ENCODE measurements at regions not wholly inside any gene's neighbourhood (a gene's known extent, or its start where the extent isn't known, plus 50 kb on each side); places are given as distances from the start of the nearest gene placed in this dataset.

GRCh38 chr9:89935115-89935514, 330.3 kb downstream of the GADD45G start:
- 95% methylated on average over 6 of the region's 6 CpGs; no CpG with 5 or more reads in 1 of the 2 experiments for WGBS, 2 experiments (ENCODE audit: extremely low coverage in 1 of 2, insufficient coverage in 1 of 2, insufficient read length in 1 of 2, insufficient replicate concordance in 2 of 2, low coverage in 1 of 2, low lambda C conversion rate in 2 of 2, missing lambda C conversion rate in 1 of 2)
- Histone ChIP-seq H3K27me3 (replicated peaks in 1 of 4; ENCODE audit: control insufficient read depth in 3 of 4, extremely low read depth in 1 of 4, insufficient read depth in 3 of 4, low read length in 3 of 4) (no peaks in the 10 kb centered on the region; a peak in 1 of 7 replicates), H3K23me2 (ENCODE audit: low read depth, low read length) (no peaks in the 10 kb centered on the region), H3K4me1 (replicated peaks in 1 of 4; ENCODE audit: control insufficient read depth in 3 of 4, insufficient read depth in 4 of 4, low read length in 3 of 4) (no peaks in the 10 kb centered on the region), H3K36me3 (ENCODE audit: control insufficient read depth in 2 of 4, insufficient read depth in 4 of 4, low read length in 3 of 4) (no peaks in the 10 kb centered on the region), H4K91ac (replicated peaks; ENCODE audit: insufficient read length, low read length) (peak overlapping the region; percentile 34), H3K18ac (ENCODE audit: extremely low read depth, low read length) (no peak overlapping the region), H4K8ac (ENCODE audit: extremely low read depth, insufficient read depth, low read length) (no peak overlapping the region), H3K9me3 (ENCODE audit: insufficient read depth in 2 of 2, low read depth in 1 of 2, low read length in 1 of 2) (no peaks in the 10 kb centered on the region), H2AK5ac (ENCODE audit: low read depth, low read length) (no peak overlapping the region), H4K5ac (ENCODE audit: insufficient read length, low read depth, low read length) (no peak overlapping the region), H3K9ac (replicated peaks in 1 of 4; ENCODE audit: extremely low read depth in 1 of 4, low read depth in 3 of 4, low read length in 3 of 4) (no peak overlapping the region), H2BK20ac (ENCODE audit: low read length) (no peak overlapping the region), H2AFZ (ENCODE audit: low read length) (no peak overlapping the region), H2BK120ac (replicated peaks; ENCODE audit: low read depth, low read length) (no peak overlapping the region), H3K4me2 (ENCODE audit: insufficient read depth in 1 of 2, low read depth in 2 of 2, low read length in 2 of 2) (no peak overlapping the region), H3K14ac (ENCODE audit: insufficient read length) (no peak overlapping the region), H2BK15ac (ENCODE audit: low read length) (no peak overlapping the region), H4K20me1 (replicated peaks in 1 of 2; ENCODE audit: control insufficient read depth in 1 of 2, insufficient read depth in 2 of 2, low read length in 2 of 2) (no peaks in the 10 kb centered on the region), H3K4me3 (ENCODE audit: extremely low read depth in 1 of 4, insufficient read depth in 2 of 4, low read depth in 3 of 4, low read length in 4 of 4) (no peak overlapping the region), H3K4ac (replicated peaks; ENCODE audit: insufficient read length, low read depth, low read length) (no peak overlapping the region), H3K27ac (ENCODE audit: low read depth, low read length) (no peak overlapping the region), H3K56ac (replicated peaks; ENCODE audit: insufficient read length, low read depth, low read length) (no peak overlapping the region), H3K23ac (ENCODE audit: insufficient read length) (no peak overlapping the region), H3K79me1 (ENCODE audit: low read depth, low read length) (no peaks in the 10 kb centered on the region), H3K79me2 (ENCODE audit: control insufficient read depth in 1 of 2, insufficient read depth in 2 of 2, low read length in 2 of 2) (no peaks in the 10 kb centered on the region), H2BK12ac (ENCODE audit: low read depth, low read length) (no peak overlapping the region), H2BK5ac (ENCODE audit: low read depth, low read length) (no peak overlapping the region)
- POLR2A ChIA-PET (ENCODE audit: partially characterized antibody): no interaction called here
- DNase-seq (ENCODE audit: low read depth in 1 of 2, low spot score in 2 of 2) (no peak), FAIRE-seq (no peak)
- CTCF ChIA-PET (ENCODE audit: partially characterized antibody): interaction anchor here (0.7 to 3.6 kb wide), 8 partner anchors 8 to 332 kb away, joined by 3 to 12 read pairs (median 3); no protein-coding TSS in a partner anchor
- TF ChIP-seq SP4 (IDR thresholded peaks at IDR 0.05; ENCODE audit: low read length): no peak
- TF ChIP-seq EZH2 (IDR thresholded peaks at IDR 0.05; ENCODE audit: low read depth, low read length, severe bottlenecking): no peak
- TF ChIP-seq HDAC6 (IDR thresholded peaks at IDR 0.05; ENCODE audit: low read depth, low read length): no peak
- TF ChIP-seq RAD21 (IDR thresholded peaks at IDR 0.05 in 1 of 2, conservative IDR thresholded peaks at IDR 0.05 in 1 of 2; ENCODE audit: low read depth in 2 of 2, low read length in 2 of 2): no peak
- no peak for TF ChIP-seq SP2 (IDR thresholded peaks at IDR 0.05; ENCODE audit: low read length)
- TF ChIP-seq SIN3A (conservative IDR thresholded peaks at IDR 0.05 in 1 of 2, IDR thresholded peaks at IDR 0.05 in 1 of 2; ENCODE audit: low read depth in 1 of 2, low read length in 2 of 2): no peak
- TF ChIP-seq CTCF (IDR thresholded peaks at IDR 0.05; ENCODE audit: control extremely low read depth in 1 of 3, insufficient read depth in 1 of 3, low read depth in 1 of 3, low read length in 3 of 3): no peak
- no peak for TF ChIP-seq CBX5 (IDR thresholded peaks at IDR 0.05; ENCODE audit: low read depth, low read length)
- no peak for TF ChIP-seq SRF (IDR thresholded peaks at IDR 0.05; ENCODE audit: low read depth, low read length)
- TF ChIP-seq EGR1 (IDR thresholded peaks at IDR 0.05; ENCODE audit: borderline replicate concordance, low read depth, low read length): no peak
- TF ChIP-seq CEBPB (IDR thresholded peaks at IDR 0.05; ENCODE audit: low read depth, low read length): no peak
- TF ChIP-seq MAX (IDR thresholded peaks at IDR 0.05): no peak

Data from H1 (cell line).